ENCODE measurements at regions not wholly inside any gene's neighbourhood (a gene's known extent, or its start where the extent isn't known, plus 50 kb on each side); places are given as distances from the start of the nearest gene placed in this dataset.

DNA sequence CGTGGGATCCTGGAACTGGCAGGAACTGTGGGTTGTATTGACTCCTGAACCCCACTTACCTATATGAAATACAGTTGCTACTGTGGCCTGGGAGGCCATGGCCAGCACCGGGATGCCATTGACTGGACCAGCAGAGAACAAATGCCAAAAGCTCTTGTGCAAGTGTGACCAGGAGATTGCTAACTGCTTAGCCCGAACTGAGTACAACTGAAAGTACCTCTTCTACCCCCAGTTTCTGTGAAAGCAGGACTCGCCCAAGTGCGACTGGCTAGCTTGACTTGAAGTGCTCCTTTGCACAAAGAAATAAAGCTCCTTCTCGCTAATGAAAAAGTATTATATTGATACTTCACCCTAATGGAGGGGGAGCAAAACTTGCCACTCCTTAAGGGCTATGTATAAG, 101.3 kb upstream of the ATP11B start:
- no peak for DNase-seq (ENCODE audit: low read depth)

- no peak for DNase-seq (ENCODE audit: low read depth)
Measured at GRCh38 chr3:182692695-182693094, 100.6 kb upstream of the ATP11B start.

- no peak for DNase-seq (ENCODE audit: low read depth)
Measured at GRCh38 chr3:182693723-182694122, 99.6 kb upstream of the ATP11B start.

DNA sequence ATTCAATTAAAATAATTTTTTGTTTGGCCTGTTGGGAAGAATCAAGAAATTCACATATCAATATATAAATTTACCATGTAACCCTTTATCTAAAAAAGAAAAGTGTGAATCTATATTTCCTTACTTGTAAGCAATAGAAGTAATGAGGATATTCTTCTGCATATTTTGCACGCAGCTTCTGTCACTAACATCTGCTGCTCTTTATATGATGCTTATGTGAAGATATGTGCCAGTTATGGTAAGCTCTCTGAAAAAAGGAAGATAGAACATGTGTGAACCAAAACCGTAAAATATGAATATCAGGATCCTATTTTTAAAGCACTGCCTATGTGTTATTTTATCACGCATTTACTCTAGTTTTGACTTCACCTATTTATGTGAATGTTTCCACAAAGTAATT, 96.4 kb upstream of the ATP11B start:
- DNase-seq (ENCODE audit: low read depth): no peak

GRCh38 chr3:182697345-182697919, 95.9 kb upstream of the ATP11B start:
- DNase-seq (ENCODE audit: low read depth): no peak

- no peak for DNase-seq (ENCODE audit: low read depth)
Measured at GRCh38 chr3:182698078-182698477, 95.2 kb upstream of the ATP11B start.

DNA sequence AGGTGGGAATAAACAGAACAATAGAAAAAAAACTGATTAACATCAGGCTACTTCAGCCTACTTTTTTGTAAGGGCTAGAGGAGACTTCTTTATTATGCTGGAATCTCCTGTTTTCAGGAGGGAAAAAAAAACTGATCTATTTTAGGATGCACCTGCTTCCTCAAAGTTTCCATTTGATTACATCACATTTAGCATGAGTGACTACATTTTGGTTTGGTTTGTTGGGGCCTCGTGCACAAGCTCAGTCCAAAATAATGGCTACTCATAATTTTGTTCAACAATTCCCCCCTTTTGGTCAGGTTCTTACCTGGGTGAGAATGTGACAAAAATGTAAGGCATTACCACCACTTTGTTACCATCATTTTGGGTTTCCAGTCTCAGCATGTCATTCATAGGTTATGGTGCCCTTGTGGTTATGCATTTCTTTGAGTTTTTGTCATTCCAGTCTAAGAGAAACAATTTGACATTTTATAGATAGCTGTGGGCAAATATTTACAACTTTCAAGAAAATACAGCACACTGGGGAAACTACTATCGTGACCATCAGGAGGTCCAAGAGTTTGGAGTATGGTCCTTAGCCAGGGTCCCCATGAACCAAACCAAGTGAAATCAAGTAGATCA, 93.6 kb upstream of the ATP11B start:
- no peak for DNase-seq (ENCODE audit: low read depth)

DNA sequence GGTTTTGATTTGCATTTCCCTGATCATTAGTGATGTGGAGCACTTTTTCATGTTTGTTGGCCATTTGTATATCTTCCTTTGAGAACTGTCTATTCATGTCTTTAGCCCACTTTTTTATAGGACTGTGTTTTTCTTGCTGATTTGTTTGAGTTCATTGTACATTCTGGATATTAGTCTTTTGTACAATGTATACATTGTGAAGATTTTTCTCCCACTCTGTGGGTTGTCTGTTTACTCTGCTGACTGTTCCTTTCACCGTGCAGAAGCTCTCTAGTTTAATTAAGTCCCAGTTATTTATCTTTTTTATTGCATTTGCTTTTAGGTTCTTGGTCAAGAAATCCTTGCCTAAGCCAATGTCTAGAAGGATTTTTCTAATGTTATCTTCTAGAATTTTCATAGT, 91.1 kb upstream of the ATP11B start:
- DNase-seq (ENCODE audit: low read depth): no peak

DNA sequence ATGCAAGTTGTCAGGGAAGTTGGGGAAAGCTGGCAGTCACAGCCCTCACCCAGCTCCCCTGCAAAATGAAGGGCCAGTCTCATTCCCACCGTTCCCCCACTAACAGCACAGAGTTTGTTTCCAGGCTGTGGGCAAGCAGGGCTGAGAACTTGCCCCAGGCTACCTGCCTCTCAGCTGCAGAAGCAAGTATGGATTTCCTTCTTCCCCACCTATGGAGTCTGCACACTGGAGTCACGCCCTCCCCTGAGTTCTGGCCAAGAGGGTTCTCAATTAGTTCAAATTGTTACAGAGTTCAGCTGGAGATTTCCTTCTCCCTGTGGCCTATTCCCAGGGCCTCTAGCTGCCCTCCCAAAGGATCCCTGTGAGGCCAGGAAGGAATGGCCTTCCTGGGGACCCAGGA, 90.1 kb upstream of the ATP11B start:
- DNase-seq (ENCODE audit: low read depth): no peak

DNA sequence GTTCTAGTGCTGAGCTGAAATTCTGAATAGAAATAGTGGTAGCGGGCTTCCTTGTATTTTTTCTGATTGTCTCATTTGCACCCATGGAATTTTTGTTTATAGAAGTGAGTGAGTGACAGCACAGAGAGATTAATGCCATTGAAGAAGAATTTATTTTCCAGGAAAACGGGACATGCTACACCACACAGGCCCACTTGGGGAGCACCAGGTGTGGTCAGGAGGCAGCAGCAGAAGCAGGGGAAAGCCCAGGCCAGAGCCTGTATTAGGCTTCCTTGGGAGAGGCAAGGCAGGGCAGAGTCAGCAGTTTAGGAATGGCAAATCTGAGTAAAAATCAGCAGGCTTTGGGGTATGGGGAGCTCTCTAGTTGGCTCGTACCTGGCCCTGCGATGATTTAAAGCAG, 88.4 kb upstream of the ATP11B start:
- no peak for DNase-seq (ENCODE audit: low read depth)

- no peak for DNase-seq (ENCODE audit: low read depth)
Measured at GRCh38 chr3:182708810-182709209, 84.5 kb upstream of the ATP11B start.

DNA sequence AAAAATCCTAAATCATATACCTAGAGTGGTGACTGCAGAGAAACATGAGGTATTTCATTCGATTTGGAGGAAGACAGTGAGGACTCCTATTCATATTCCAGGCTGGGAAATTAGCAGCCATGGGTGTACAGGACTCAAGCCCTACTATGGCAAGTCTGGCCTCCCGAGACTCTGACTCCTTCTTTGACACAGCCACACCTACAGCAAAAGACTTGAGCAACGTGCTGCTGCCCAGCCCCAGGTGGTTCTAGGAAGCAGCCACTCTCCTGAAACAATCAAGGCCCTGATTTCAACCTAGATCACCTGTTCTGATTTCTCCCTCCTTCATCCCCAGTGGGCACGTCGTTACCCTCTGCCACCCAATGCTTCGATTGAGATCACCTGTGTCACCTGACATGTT, 84.0 kb upstream of the ATP11B start:
- no peak for DNase-seq (ENCODE audit: low read depth)

DNA sequence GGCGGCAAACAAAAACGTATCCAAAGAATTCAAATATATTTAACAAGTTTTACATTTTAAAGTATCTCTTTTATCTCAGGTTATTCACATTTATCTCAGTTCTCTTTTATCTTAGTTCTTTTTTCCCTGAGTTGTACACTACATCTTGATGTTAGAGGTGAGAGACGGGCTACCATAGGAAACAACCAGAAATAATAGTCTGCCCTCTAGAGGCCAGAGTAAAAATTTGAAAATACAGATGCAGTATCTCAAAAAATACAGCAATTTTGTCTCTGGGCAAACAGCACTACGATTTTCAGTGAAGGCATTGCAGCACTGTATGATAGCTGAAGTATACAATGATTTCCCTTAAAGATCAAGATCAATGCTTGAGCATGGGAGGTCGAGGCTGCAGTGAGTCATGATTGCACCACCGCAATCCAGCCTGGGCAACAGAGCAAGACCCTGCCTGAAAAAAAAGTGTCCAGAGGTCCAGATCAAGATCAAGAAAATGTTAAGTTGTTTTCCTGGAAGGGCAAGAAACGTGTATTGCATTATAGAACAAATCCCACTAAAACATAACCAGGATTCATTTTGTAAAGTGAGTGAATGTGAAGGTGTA, 82.6 kb upstream of the ATP11B start:
- DNase-seq (ENCODE audit: low read depth): no peak

DNA sequence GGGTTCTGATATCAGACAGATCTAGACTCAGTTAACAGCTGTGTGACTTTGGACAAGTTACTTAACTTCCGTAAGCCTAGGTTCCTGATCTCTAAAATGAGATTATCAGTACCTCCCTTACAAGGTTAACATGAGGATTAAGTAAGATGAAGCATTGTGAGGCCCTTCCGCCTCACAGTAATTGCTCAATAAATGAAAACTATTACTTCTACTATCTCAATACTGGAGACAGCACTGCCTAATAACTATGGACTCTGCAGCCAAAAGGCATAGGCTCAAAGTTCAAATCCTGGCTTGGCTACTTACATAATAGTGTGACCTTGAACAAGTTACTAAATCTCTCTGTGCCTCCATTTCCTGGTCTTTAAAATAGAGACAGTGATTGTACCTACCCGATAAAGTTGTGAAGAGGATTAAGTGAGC, 82.0 kb upstream of the ATP11B start:
- DNase-seq (ENCODE audit: low read depth): no peak

DNA sequence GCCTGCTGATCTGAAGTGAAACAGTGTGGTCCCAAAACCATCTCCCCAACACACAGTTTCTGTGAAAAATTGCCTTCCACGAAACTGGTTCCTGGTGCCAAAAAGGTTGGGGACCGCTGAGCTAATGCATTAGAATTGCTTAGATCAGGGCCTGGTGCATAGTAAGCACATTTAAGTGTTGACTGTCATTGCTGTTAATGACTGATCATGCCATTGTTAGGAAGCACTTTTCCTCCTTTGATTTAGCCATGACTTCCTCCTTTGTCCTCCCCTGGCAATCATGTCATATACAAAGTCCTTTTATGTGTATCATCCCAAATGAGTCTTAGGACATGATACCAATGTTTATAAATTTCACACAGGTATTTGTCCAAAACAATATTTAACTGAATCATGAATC, 81.5 kb upstream of the ATP11B start:
- DNase-seq (ENCODE audit: low read depth): no peak

GRCh38 chr3:182713111-182713510, 80.2 kb upstream of the ATP11B start:
- no peak for DNase-seq (ENCODE audit: low read depth)

DNA sequence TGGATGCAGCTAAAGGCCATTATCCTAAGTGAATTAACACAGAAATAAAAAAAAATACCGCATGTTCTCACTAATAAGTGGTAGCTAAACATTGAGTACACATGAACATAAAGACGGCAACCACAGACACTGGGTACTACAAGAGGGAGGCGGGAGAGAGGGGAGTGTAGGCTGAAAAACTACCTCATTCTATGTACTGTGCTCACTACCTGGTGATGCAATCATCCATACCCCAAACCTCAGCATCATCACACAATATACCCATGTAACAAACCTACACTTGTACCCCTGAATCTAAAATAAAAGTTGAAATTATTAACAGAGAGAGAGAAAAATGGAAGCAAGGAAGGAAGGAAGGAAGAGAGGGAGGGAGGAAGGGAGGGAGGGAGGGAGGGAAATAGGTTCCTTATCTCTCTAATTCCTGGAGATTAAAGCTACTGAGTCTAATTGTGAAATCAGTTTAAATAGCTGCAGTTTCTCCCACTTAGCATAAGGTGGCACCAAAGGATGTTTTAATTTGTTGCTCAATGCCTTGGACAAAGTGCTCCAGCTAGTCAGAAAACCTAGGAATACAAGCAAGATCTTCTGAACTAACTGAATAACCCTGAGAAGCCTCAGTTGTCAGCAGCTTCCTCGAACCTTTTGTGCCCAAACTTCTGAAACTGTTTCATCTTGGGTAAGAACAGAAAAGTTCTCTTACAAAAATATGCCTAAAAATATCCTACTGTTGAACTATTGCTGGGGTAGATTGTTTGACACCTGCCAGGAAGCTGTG, 79.4 kb upstream of the ATP11B start:
- DNase-seq (ENCODE audit: low read depth): no peak

GRCh38 chr3:182715006-182715405, 78.3 kb upstream of the ATP11B start:
- DNase-seq (ENCODE audit: low read depth): no peak

DNA sequence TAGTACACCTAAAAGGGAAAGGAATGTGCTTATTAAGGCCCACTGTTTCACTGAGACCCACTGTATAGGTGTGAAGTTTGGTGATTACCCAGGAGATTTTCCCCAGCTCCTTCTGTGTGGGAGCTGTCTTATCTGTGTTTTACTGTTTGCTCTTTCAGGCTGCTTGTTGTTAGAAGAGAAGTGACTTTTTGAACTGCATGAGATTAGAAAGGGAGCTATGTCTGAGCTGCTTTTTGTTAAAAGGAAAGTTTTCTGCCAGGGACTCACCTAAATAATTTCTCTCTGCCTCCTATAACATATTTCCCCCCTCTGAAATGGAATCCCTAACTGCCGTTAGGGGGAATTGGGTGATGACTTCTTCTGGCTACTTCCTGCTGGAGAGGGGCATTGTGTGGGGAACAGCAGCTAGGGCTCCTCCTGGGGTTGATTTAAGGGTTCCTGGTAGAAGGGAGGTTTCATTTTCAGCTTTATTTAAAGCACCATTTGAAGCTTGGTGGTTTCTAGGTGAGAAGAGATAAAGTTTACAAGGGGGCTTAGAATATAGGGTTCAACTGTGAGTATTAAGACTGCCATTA, 77.1 kb upstream of the ATP11B start:
- DNase-seq (ENCODE audit: low read depth): no peak

DNA sequence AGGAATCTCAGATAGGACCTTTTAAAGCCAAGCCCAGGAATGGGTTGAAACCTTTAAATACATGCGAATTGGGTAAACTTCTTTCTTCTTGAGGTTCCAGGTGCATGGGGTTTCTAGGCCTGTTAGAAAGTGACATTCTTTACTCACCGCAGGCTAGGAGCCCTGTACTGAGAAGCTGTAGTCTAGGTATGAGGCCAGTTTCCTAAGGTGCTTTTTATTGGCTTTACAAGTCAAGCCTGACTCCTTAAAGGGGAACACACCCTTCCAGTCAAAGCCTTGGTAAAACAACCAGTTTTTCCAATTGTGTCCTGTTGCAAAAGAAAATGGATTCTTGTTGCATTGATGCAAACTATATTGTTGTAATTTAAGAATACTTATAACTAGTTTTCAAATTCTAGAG, 76.1 kb upstream of the ATP11B start:
- DNase-seq (ENCODE audit: low read depth): no peak

DNA sequence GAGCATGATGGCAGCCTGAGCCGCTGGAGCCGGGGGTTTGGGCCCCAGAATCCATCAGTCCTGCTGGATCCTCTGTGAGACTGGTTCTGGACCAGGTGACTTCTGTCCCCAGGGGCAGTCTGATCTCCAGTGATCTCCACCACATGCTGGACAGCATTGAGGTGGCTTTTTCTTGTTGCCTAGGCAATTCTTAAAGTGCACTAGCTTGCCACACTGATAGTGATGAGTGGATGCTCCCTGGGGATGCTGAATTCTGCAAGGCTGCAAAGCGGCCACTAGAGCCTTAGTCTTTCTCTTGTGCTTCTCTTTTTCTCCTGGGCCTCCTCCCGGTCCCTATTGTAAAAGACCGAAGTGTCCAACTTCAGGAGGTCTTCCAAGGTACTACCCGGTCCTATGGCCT, 70.4 kb upstream of the ATP11B start:
- DNase-seq (ENCODE audit: low read depth): no peak

DNA sequence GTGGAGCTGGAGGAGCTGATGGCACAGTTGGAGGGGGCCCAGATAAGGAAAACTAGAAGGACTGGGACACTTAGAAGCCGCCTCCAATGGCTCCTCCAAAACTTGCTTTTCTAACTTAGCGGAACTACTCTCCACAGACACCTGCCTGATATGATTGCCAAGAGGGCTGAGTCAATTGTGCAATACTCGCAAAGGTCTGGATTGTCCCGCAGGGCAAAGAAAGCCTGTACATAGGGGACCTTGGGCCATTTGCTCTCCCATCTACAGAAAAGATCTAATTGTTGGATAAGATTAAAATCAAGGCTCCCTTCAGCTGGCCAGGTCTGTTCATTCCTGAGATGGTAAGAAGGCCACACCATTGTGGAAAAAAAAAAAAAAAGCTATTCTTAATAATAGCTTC, 69.7 kb upstream of the ATP11B start:
- DNase-seq (ENCODE audit: low read depth): no peak
